Neuronal stem cell (in vitro differentiated cells): ENCODE measurements at regions not wholly inside any gene's neighbourhood (a gene's known extent, or its start where the extent isn't known, plus 50 kb on each side); places are given as distances from the start of the nearest gene placed in this dataset.

Experiments used
- DNase-seq: peaks from one replicate; pipeline ENCODE4 v3.0.0-alpha.2; 2013; ENCODE audit warnings: low spot score
- H2AFZ ChIP-seq: one replicate; pipeline ENCODE4 v1.6.1; 2013; ENCODE audit warnings: mild to moderate bottlenecking, low read length, inconsistent platforms
- H2AK5ac ChIP-seq: 2 replicates; pipeline ENCODE4 v1.6.1; 2013; ENCODE audit warnings: low read depth, mild to moderate bottlenecking, inconsistent platforms, low read length, moderate library complexity, mixed read lengths
- H2BK120ac ChIP-seq: 2 replicates; pipeline ENCODE4 v1.6.1; 2013; ENCODE audit warnings: low read depth, mild to moderate bottlenecking, inconsistent platforms, low read length, moderate library complexity, mixed read lengths
- H2BK12ac ChIP-seq: one replicate; pipeline ENCODE4 v1.6.1; 2013; ENCODE audit warnings: low read length, inconsistent platforms
- H2BK15ac ChIP-seq: 2 replicates; pipeline ENCODE4 v1.6.1; 2013; ENCODE audit warnings: mild to moderate bottlenecking, low read length, inconsistent platforms, mixed read lengths
- H2BK5ac ChIP-seq: one replicate; pipeline ENCODE4 v1.6.1; 2013; ENCODE audit warnings: inconsistent platforms, mild to moderate bottlenecking, low read length, moderate library complexity
- H3K14ac ChIP-seq: one replicate; pipeline ENCODE4 v1.6.1; 2013; ENCODE audit warnings: low read length, inconsistent platforms
- H3K18ac ChIP-seq: 2 replicates; pipeline ENCODE4 v1.6.1; 2013; ENCODE audit warnings: low read length, inconsistent platforms
- H3K23ac ChIP-seq: 2 replicates; pipeline ENCODE4 v1.6.1; 2013; ENCODE audit warnings: low read depth, mild to moderate bottlenecking, mixed read lengths, low read length, inconsistent platforms; ENCODE audit not compliant: poor library complexity
- H3K27ac ChIP-seq: replicated peaks from 3 replicates; pipeline ENCODE4 v1.5.1; 2013; ENCODE audit warnings: low read length, inconsistent platforms
- H3K27me3 ChIP-seq, 3 experiments: 2 replicates each; pipeline ENCODE4 v1.6.1; 2013; ENCODE audit warnings: low read length in 3 of 3, mild to moderate bottlenecking in 2 of 3, inconsistent platforms in 1 of 3, low read depth in 1 of 3, mixed read lengths in 1 of 3, moderate library complexity in 1 of 3; ENCODE audit not compliant: control insufficient read depth in 3 of 3, insufficient read depth in 3 of 3
- H3K36me3 ChIP-seq, 2 donors: replicated peaks in 1 of 2; 2 replicates each; pipeline ENCODE4 v1.6.1; 2013; ENCODE audit warnings: low read length in 2 of 2; ENCODE audit not compliant: control insufficient read depth in 2 of 2, insufficient read depth in 2 of 2
- H3K4ac ChIP-seq: 2 replicates; pipeline ENCODE4 v1.6.1; 2013; ENCODE audit warnings: inconsistent platforms, mild to moderate bottlenecking, low read length, moderate library complexity
- H3K4me1 ChIP-seq, 2 donors: 1 replicate in 1 of 2; 2 replicates in 1 of 2; pipeline ENCODE4 v1.6.1; 2013; ENCODE audit warnings: low read length in 2 of 2, low read depth in 1 of 2; ENCODE audit not compliant: control insufficient read depth in 2 of 2, insufficient read depth in 1 of 2
- H3K4me2 ChIP-seq: one replicate; pipeline ENCODE4 v1.6.1; 2013; ENCODE audit warnings: mild to moderate bottlenecking, low read length, inconsistent platforms; ENCODE audit not compliant: insufficient read depth, poor library complexity, severe bottlenecking
- H3K4me3 ChIP-seq, 2 donors: 2 replicates each; pipeline ENCODE4 v1.5.1; 2013; ENCODE audit warnings: low read length in 2 of 2, mild to moderate bottlenecking in 2 of 2, inconsistent platforms in 1 of 2, moderate library complexity in 1 of 2
- H3K79me1 ChIP-seq: one replicate; pipeline ENCODE4 v1.6.1; 2013; ENCODE audit warnings: low read depth, mild to moderate bottlenecking, inconsistent platforms, low read length, moderate library complexity
- H3K9ac ChIP-seq: one replicate; pipeline ENCODE4 v1.6.1; 2013; ENCODE audit warnings: mild to moderate bottlenecking, low read depth, low read length, inconsistent platforms; ENCODE audit not compliant: poor library complexity
- H3K9me3 ChIP-seq, 2 donors: replicated peaks in 1 of 2; 2 replicates each; pipeline versions ENCODE3 to v1.6.1; 2013; ENCODE audit warnings: low read length in 2 of 2, mild to moderate bottlenecking in 2 of 2, inconsistent platforms in 1 of 2, low read depth in 1 of 2, mixed read lengths in 1 of 2, moderate library complexity in 1 of 2; ENCODE audit not compliant: control insufficient read depth in 2 of 2, insufficient read depth in 1 of 2
- H4K8ac ChIP-seq: one replicate; pipeline ENCODE4 v1.6.1; 2013; ENCODE audit warnings: low read depth, mild to moderate bottlenecking, inconsistent platforms, low read length, moderate library complexity
- H4K91ac ChIP-seq: one replicate; pipeline ENCODE4 v1.6.1; 2013; ENCODE audit warnings: low read length, low read depth, mild to moderate bottlenecking, inconsistent platforms; ENCODE audit not compliant: poor library complexity
- WGBS, 2 donors: extraction: QIAGEN DNeasy Blood & Tissue Kit; methylation state at CpG; one replicate each; pipeline ENCODE4 v1.1.7; 2013; ENCODE audit warnings: missing lambda C conversion rate in 2 of 2, mixed read lengths in 1 of 2; ENCODE audit not compliant: insufficient read length in 2 of 2, insufficient replicate concordance in 1 of 2; ENCODE audit errors: extremely low coverage in 2 of 2; 5-methylcytosine and 5-hydroxymethylcytosine counted together

GRCh38 chr10:37685741-37686683 is 171.4 kb downstream of the ZNF248 start:
- Histone ChIP-seq H2AFZ (no peak overlapping the region), H3K79me1 (peaks cover 4% of the 10 kb centered on the region), H3K4me2 (no peak overlapping the region), H3K27ac (no peak overlapping the region), H3K9ac (no peak overlapping the region), H3K36me3 (no peaks in the 10 kb centered on the region), H3K4me1 (no peaks in the 10 kb centered on the region), H2BK120ac (no peak overlapping the region), H2BK12ac (no peak overlapping the region), H2BK15ac (no peak overlapping the region), H3K27me3 (no peaks in the 10 kb centered on the region), H2BK5ac (no peak overlapping the region), H3K23ac (no peak overlapping the region), H3K4me3 (peak overlapping the region in 1 of 2 donors; percentile 6), H3K9me3 (peaks cover 0 to 52% of the 10 kb centered on the region in 2 donors), H3K4ac (no peak overlapping the region), H3K14ac (no peak overlapping the region), H4K91ac (no peak overlapping the region), H2AK5ac (no peak overlapping the region), H4K8ac (peak overlapping the region; percentile 74), H3K18ac (no peak overlapping the region)
- DNase-seq, result no peak
- no CpG with 5 or more reads among the region's 14 CpGs for WGBS, 2 donors

DNA sequence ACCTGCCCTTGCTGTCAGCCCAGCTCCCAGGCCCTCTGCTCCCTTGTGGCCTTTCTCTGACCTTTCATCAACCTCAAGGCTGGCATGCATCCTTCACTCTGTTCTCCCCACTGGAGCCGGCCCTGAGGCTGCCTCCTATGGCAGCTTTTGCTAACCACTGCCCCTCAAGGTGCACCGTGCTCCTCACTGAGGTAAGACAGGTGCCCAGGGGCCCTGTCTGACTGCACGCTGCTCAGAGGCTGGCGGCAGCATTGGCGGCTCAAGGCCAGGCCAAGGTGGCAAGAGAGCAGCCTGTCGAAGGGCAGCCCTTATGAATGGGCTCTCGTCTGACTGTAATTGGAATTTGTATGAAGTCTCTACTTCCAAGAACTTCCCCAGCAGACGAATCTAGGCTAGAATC is 172.6 kb downstream of the ZNF248 start:
- Histone ChIP-seq H3K9ac (no peak overlapping the region), H3K79me1 (peaks cover 4% of the 10 kb centered on the region), H3K4me2 (no peak overlapping the region), H3K4me1 (no peaks in the 10 kb centered on the region), H4K8ac (no peak overlapping the region), H3K27ac (no peak overlapping the region), H3K23ac (no peak overlapping the region), H2AK5ac (no peak overlapping the region), H3K14ac (no peak overlapping the region), H2BK5ac (no peak overlapping the region), H3K4me3 (peak overlapping the region in 1 of 2 donors; percentile 6), H2AFZ (no peak overlapping the region), H3K36me3 (no peaks in the 10 kb centered on the region), H3K27me3 (no peaks in the 10 kb centered on the region), H4K91ac (no peak overlapping the region), H3K18ac (no peak overlapping the region), H2BK12ac (no peak overlapping the region), H3K9me3 (peaks cover 0 to 58% of the 10 kb centered on the region in 2 donors), H3K4ac (no peak overlapping the region), H2BK15ac (no peak overlapping the region), H2BK120ac (no peak overlapping the region)
- DNase-seq, result no peak
- WGBS, 2 donors, result no CpG with 5 or more reads among the region's 8 CpGs

DNA sequence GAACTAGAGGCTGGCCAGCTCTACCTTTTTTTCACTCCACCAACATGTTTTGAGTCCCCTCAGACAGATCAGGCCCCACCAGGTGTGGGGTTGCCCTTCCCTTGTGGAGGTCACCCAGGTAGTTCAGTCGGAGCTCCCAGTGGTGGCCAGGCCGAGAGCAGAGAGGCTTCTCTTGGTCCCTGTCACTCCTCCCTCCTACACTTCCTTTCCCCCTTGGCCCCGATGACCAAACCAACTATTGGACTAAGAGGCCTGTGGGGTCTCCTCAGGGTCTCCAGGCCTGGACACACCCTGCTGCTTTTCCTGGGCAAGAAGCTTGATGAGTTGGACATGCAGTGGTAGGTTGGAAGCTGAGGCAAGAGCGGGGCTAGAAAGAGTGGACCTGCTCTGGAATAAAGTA is 174.8 kb downstream of the ZNF248 start:
- H4K8ac ChIP-seq, result no peak overlapping the region
- no peak overlapping the region for H3K9ac ChIP-seq
- H3K27me3 ChIP-seq, result peaks cover 0 to 2% (median 0%) of the 10 kb centered on the region in 3 experiments
- no peak overlapping the region for H3K4ac ChIP-seq
- H3K23ac ChIP-seq, result no peak overlapping the region
- no peak overlapping the region for H2AK5ac ChIP-seq
- peaks cover 0 to 73% of the 10 kb centered on the region in 2 donors for H3K9me3 ChIP-seq
- H2BK120ac ChIP-seq, result no peak overlapping the region
- no peak overlapping the region for H3K4me2 ChIP-seq
- H3K18ac ChIP-seq, result no peak overlapping the region
- H4K91ac ChIP-seq, result no peak overlapping the region
- no CpG with 5 or more reads among the region's 4 CpGs for WGBS, 2 donors
- no peak for DNase-seq
- no peak overlapping the region for H2BK15ac ChIP-seq
- H3K79me1 ChIP-seq, result peaks cover 4% of the 10 kb centered on the region
- peak overlapping the region in 1 of 2 donors; percentile 68 for H3K4me3 ChIP-seq
- no peak overlapping the region for H3K27ac ChIP-seq
- H2AFZ ChIP-seq, result no peak overlapping the region
- H2BK5ac ChIP-seq, result no peak overlapping the region
- H3K36me3 ChIP-seq, result no peaks in the 10 kb centered on the region
- H3K14ac ChIP-seq, result no peak overlapping the region
- no peaks in the 10 kb centered on the region for H3K4me1 ChIP-seq
- no peak overlapping the region for H2BK12ac ChIP-seq

DNA sequence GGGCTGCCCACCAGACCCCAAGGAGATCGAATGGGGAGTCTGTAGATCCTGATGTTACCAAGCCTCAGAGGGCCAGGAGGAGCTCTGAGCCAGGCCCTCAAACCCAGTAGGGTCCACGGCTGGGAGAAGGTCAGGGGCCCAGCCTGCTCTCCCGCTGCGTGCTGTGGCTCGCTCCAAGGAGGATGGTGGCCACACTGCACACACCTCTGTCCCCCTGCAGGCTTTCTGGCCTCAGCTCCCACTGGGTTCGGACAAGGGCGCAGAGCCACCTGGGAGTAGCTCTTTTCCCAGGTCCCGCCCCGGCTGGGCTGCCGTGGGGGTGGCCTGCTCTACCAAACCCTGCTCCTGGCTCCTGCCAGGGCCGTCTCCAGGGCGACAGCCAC is 175.8 kb downstream of the ZNF248 start:
- Histone ChIP-seq H3K36me3 (no peaks in the 10 kb centered on the region), H4K8ac (no peak overlapping the region), H3K14ac (no peak overlapping the region), H4K91ac (no peak overlapping the region), H2BK120ac (no peak overlapping the region), H3K4me2 (no peak overlapping the region), H2AFZ (no peak overlapping the region), H2BK5ac (no peak overlapping the region), H3K4me3 (no peak overlapping the region), H3K4ac (no peak overlapping the region), H3K9ac (no peak overlapping the region), H3K27me3 (peaks cover 0 to 2% (median 0%) of the 10 kb centered on the region in 3 experiments), H3K27ac (no peak overlapping the region), H2AK5ac (no peak overlapping the region), H3K9me3 (peaks cover 0 to 66% of the 10 kb centered on the region in 2 donors), H2BK12ac (no peak overlapping the region), H2BK15ac (no peak overlapping the region), H3K79me1 (peaks cover 6% of the 10 kb centered on the region), H3K18ac (no peak overlapping the region), H3K4me1 (no peaks in the 10 kb centered on the region), H3K23ac (no peak overlapping the region)
- DNase-seq, result no peak
- WGBS, 2 donors, result no CpG with 5 or more reads among the region's 12 CpGs
